GM12864 (cell line): ENCODE measurements at regions not wholly inside any gene's neighbourhood (a gene's known extent, or its start where the extent isn't known, plus 50 kb on each side); places are given as distances from the start of the nearest gene placed in this dataset.

ENCODE experiments used
- DNase-seq: peaks from one replicate; pipeline ENCODE4 v3.0.0-alpha.2; 2011; ENCODE audit warnings: low read depth
- H3K4me3 ChIP-seq: 2 replicates; pipeline ENCODE4 v1.5.1; 2011; ENCODE audit warnings: mild to moderate bottlenecking, low read depth, low read length, control low read depth
- TF ChIP-seq, protein P1 (sequence below): IDR thresholded peaks from 2 replicates; pipeline ENCODE4 v1.5.1; 2011; ENCODE audit warnings: low read depth, mild to moderate bottlenecking, moderate library complexity, low read length, control low read depth, inconsistent platforms; ENCODE audit errors: missing control alignments

DNA sequence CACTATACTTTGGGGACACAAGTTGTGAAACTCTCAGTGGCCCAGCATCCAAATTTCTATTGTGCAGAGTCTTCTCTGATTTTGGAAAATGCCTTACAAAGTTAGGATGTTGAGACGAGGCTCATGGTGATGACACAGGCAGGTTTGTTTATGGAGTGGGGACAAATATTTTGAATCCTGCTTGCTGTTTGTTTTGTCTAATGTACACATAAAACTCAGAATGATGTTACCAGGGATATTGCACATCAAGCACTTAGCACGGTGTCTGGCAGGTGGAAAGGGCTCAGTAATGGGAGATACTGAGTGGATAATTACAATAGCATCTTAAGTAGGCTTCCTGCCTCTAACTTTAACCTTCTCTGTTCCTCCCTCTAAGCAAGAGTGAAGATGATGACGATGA lies 628.9 kb upstream of the TBX3 start:
- TF ChIP-seq, protein P1, sequence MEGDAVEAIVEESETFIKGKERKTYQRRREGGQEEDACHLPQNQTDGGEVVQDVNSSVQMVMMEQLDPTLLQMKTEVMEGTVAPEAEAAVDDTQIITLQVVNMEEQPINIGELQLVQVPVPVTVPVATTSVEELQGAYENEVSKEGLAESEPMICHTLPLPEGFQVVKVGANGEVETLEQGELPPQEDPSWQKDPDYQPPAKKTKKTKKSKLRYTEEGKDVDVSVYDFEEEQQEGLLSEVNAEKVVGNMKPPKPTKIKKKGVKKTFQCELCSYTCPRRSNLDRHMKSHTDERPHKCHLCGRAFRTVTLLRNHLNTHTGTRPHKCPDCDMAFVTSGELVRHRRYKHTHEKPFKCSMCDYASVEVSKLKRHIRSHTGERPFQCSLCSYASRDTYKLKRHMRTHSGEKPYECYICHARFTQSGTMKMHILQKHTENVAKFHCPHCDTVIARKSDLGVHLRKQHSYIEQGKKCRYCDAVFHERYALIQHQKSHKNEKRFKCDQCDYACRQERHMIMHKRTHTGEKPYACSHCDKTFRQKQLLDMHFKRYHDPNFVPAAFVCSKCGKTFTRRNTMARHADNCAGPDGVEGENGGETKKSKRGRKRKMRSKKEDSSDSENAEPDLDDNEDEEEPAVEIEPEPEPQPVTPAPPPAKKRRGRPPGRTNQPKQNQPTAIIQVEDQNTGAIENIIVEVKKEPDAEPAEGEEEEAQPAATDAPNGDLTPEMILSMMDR = no peak
- no peak overlapping the region for H3K4me3 ChIP-seq
- DNase-seq = no peak

DNA sequence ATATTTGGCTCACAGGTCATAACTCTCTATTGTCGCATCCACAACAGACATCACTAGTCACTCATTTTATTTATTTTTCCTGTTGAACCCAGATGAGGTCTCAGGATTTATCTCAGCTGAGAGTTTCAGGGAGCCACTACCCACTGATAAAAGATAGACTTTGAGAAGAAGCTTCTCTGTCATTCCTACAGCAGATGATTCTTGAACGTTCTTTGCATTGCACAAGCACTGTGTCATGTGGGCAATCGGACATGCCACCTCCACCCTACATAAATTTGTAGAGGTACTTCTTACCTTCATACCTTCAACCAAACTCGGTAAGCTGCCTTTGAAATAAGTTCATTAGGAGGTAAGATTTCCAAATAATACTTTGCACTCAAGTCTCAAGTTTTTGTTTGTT lies 627.9 kb upstream of the TBX3 start:
- no peak for DNase-seq
- H3K4me3 ChIP-seq = no peak overlapping the region
- TF ChIP-seq, protein P1 = no peak

DNA sequence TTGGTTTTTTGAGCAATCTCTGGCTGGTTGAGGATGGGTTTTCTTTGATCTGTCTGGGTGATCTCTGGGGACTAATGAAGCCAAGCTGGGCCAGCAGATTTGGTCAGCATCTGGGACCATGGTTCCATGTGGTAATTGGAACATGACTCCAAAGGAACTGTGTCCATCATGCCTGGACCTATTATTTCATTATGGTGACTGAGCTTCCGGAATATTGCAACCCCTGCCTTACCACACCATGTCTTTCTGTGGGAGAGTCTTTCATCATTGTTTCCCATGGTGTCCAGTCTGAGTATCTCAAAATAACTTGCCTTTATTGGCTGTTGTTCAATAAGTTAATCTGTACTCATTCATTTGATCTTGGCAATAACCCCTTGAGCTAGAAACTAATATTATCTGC lies 624.9 kb upstream of the TBX3 start:
- H3K4me3 ChIP-seq = no peak overlapping the region
- TF ChIP-seq, protein P1 = no peak
- DNase-seq = no peak

DNA sequence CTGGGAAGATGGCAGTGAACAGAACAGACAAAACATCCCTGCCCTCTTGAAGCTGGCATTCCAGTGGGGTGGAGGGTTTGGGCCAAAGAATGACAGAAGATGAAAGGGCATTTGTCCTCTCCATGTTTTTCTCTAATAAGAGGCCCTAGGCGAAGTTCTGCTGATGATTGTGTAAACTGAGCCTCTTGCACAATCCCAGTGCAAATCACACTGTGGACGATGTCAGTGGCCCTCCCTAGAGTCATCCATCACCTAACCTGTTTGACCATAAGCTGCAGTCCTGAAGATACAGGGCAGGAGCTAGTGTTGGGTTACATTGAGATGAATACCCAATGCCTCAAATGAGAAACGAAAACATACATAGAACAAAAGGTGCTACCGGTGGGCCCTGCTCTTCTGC lies 622.4 kb upstream of the TBX3 start:
- H3K4me3 ChIP-seq = no peak overlapping the region
- DNase-seq = no peak
- TF ChIP-seq, protein P1 = no peak

DNA sequence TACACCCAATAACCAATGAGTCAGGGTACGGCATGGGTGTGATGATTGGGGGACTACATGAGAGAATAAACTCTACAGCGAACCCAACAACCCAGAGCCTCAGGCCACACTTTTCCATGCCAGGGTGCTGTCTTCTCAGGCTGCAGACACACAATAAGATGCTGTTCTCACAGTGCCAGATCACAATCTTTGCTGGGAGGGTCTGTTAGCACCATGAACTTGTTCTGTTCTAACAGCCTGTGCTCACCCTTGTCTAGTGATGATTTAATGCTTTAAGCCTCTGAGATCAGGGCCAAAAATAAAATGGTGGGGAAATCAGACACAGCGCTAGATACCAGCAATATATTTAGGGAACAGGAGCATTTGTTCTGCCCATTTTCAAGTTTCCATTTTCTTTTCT lies 621.9 kb upstream of the TBX3 start:
- DNase-seq = no peak
- TF ChIP-seq, protein P1 = no peak
- H3K4me3 ChIP-seq = no peak overlapping the region

DNA sequence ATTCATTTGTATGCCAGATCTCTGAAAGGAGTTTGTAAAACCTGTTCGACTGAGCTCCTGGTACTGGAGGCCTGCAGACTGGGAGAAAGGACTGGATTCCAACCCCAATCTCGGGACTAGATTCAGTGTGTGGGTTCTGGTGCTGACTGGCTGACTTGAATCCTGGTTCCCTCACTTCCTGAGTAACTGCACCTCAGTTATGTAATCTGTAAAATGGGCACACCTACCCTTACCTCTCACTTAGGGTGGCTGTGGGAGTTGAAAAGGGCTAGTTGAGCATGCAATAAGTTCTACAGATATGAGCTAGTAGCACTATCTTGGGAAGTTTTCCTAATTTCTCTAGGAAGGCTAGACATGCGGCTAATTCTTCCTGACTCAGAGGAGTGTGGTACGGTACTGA lies 621.3 kb upstream of the TBX3 start:
- TF ChIP-seq, protein P1 = no peak

DNA sequence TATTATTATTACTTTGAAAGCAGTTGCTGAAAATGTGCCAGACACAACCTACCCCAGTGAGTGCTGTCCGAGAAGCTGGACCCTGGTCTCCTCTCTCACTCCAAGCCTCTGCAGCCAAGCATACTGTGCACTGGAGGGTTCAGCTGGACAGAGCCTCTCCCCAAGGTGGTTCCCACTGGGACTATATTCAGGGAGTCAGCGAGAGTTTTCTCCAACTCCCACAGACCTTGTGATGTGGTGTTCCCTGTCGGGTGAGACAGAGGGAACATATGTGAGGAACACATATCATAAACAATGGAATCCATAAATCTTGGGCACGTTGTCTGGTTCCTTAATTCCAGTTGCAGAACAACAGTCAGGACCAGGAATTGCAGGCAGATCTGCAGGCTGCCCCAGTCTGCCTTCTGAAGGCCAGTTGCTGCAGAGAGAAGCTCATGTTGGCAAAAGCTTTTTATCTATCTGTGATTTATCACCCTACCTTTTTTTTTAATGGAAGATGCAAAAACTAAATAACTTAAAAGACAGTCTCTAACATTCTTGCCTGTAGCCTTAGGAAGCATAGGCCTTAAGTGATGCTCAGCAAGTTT lies 619.8 kb upstream of the TBX3 start:
- no peak for DNase-seq
- TF ChIP-seq, protein P1 = no peak
- no peak overlapping the region for H3K4me3 ChIP-seq

More for the DNA sequence above, 621.3 kb upstream of the TBX3 start:
- no peak overlapping the region for H3K4me3 ChIP-seq
- no peak for DNase-seq
